ENCODE measurements at regions not wholly inside any gene's neighbourhood (a gene's known extent, or its start where the extent isn't known, plus 50 kb on each side); places are given as distances from the start of the nearest gene placed in this dataset.

- no peak for TF ChIP-seq CTCF (IDR thresholded peaks at IDR 0.05)
- no peak for TF ChIP-seq POLR2A (IDR thresholded peaks at IDR 0.05)
Measured at GRCh38 chr1:59170659-59171058, 126.2 kb upstream of the FGGY start.
